OCI-LY1 (cell line): ENCODE measurements at regions not wholly inside any gene's neighbourhood (a gene's known extent, or its start where the extent isn't known, plus 50 kb on each side); places are given as distances from the start of the nearest gene placed in this dataset.
A peak's percentile ranks its signal among the peaks of the same experiment; 100 is the strongest.

Experiments used
- H2AFZ ChIP-seq: fragments of 200-600 bp; sonication (generic), shearing (Covaris generic); 2 replicates; pipeline ENCODE4 v1.6.0; 2014; ENCODE audit warnings: antibody characterized with exemption, mild to moderate bottlenecking, low read length
- H3F3A ChIP-seq: fragments of 200-600 bp; sonication (generic), shearing (Covaris generic); 2 replicates; pipeline ENCODE4 v1.6.0; 2014; ENCODE audit warnings: mild to moderate bottlenecking, antibody characterized with exemption, low read length, moderate library complexity; ENCODE audit not compliant: insufficient read depth
- H3K27ac ChIP-seq: fragments of 200-600 bp; sonication (generic); 2 replicates; pipeline ENCODE4 v1.5.1; 2014; ENCODE audit warnings: low read length, mixed run types, mild to moderate bottlenecking, low read depth; ENCODE audit not compliant: poor library complexity, severe bottlenecking
- H3K27me3 ChIP-seq: fragments of 200-600 bp; sonication (generic); 2 replicates; pipeline ENCODE4 v1.6.0; 2014; ENCODE audit warnings: antibody characterized with exemption, mild to moderate bottlenecking, low read length, moderate library complexity; ENCODE audit not compliant: insufficient read depth
- H3K36me3 ChIP-seq: fragments of 200-600 bp; sonication (generic); 2 replicates; pipeline ENCODE4 v1.6.1; 2014; ENCODE audit warnings: mild to moderate bottlenecking, antibody characterized with exemption, low read length, moderate library complexity, mixed read lengths; ENCODE audit not compliant: insufficient read depth
- H3K4me1 ChIP-seq: fragments of 200-600 bp; sonication (generic); 2 replicates; pipeline ENCODE4 v1.5.1; 2014; ENCODE audit warnings: mild to moderate bottlenecking, low read length, moderate library complexity; ENCODE audit not compliant: insufficient read depth, severe bottlenecking
- H3K4me2 ChIP-seq: fragments of 200-600 bp; sonication (generic), shearing (Covaris generic); 2 replicates; pipeline ENCODE4 v1.6.1; 2014; ENCODE audit warnings: low read length
- H3K4me3 ChIP-seq: fragments of 200-600 bp; sonication (generic); 2 replicates; pipeline ENCODE4 v1.5.1; 2014; ENCODE audit warnings: low read length, low read depth, mild to moderate bottlenecking, mixed read lengths; ENCODE audit not compliant: poor library complexity, severe bottlenecking
- H3K79me2 ChIP-seq: fragments of 200-600 bp; shearing (Covaris generic); 2 replicates; pipeline ENCODE4 v1.6.1; 2016; ENCODE audit warnings: mixed run types, low read length, mixed read lengths; ENCODE audit not compliant: insufficient read depth
- H3K9ac ChIP-seq: fragments of 200-600 bp; sonication (generic), shearing (Covaris generic); 2 replicates; pipeline ENCODE4 v1.6.1; 2014; ENCODE audit warnings: mild to moderate bottlenecking, low read length, mixed read lengths
- H3K9me2 ChIP-seq: fragments of 200-600 bp; sonication (generic), shearing (Covaris generic); 2 replicates; pipeline ENCODE4 v1.6.1; 2014; ENCODE audit warnings: low read depth, mild to moderate bottlenecking, low read length, mixed read lengths
- H3K9me3 ChIP-seq: fragments of 200-600 bp; shearing (Covaris generic); 2 replicates; pipeline ENCODE4 v1.6.1; 2014; ENCODE audit warnings: low read length, mixed read lengths
- H4K20me1 ChIP-seq: fragments of 200-600 bp; sonication (generic), shearing (Covaris generic); 2 replicates; pipeline ENCODE4 v1.6.0; 2016; ENCODE audit warnings: mild to moderate bottlenecking, low read length; ENCODE audit not compliant: insufficient read depth
- CTCF ChIP-seq: fragments of 200-600 bp; sonication (generic), shearing (Covaris generic); IDR thresholded peaks from 2 replicates; pipeline ENCODE4 v1.5.1; 2017; ENCODE audit warnings: mild to moderate bottlenecking, antibody characterized with exemption, low read length, moderate library complexity, mixed read lengths
- EZH2 ChIP-seq: fragments of 200-600 bp; sonication (generic), shearing (Covaris generic); IDR thresholded peaks from 2 replicates; pipeline ENCODE4 v1.8.0; 2017; ENCODE audit warnings: borderline replicate concordance, mixed run types, mild to moderate bottlenecking, antibody characterized with exemption, low read length, moderate library complexity, mixed read lengths

GRCh38 chr4:187098429-187098828 is 374.8 kb upstream of the FAT1 start:
- Histone ChIP-seq H3K27ac (no peak overlapping the region), H4K20me1 (no peaks in the 10 kb centered on the region), H3F3A (0 out of 2 replicates have a peak, but pooled peaks cover 6% of the 10 kb centered on the region), H3K4me1 (peaks cover 28% of the 10 kb centered on the region), H2AFZ (no peak overlapping the region), H3K79me2 (no peaks in the 10 kb centered on the region), H3K4me3 (no peak overlapping the region), H3K27me3 (no peaks in the 10 kb centered on the region), H3K9me3 (peaks cover 14% of the 10 kb centered on the region), H3K36me3 (peaks cover 5% of the 10 kb centered on the region; the same call in 1 of the 2 replicates), H3K9me2 (no peaks in the 10 kb centered on the region), H3K9ac (no peak overlapping the region), H3K4me2 (no peak overlapping the region)
- TF ChIP-seq EZH2: no peak
- no peak for TF ChIP-seq CTCF

- Histone ChIP-seq H3K9me2 (no peaks in the 10 kb centered on the region), H3K79me2 (no peaks in the 10 kb centered on the region), H3F3A (peaks cover 6% of the 10 kb centered on the region; the same call in 1 of the 2 replicates), H3K27ac (peak overlapping the region; percentile 99), H3K27me3 (no peaks in the 10 kb centered on the region), H3K4me3 (peak overlapping the region; percentile 38), H3K36me3 (no peaks in the 10 kb centered on the region), H3K9ac (peak overlapping the region; percentile 67), H3K4me2 (peak overlapping the region; percentile 56), H3K9me3 (peaks cover 14% of the 10 kb centered on the region; the same call in 1 of the 2 replicates), H2AFZ (no peak overlapping the region; the same call in 1 of the 2 replicates), H4K20me1 (no peaks in the 10 kb centered on the region), H3K4me1 (peaks cover 49% of the 10 kb centered on the region)
- no peak for TF ChIP-seq CTCF
- TF ChIP-seq EZH2: no peak
Measured at GRCh38 chr4:187103351-187103750, 379.7 kb upstream of the FAT1 start.

- TF ChIP-seq CTCF: no peak
- TF ChIP-seq EZH2: no peak
- Histone ChIP-seq H3K36me3 (no peaks in the 10 kb centered on the region), H3K79me2 (no peaks in the 10 kb centered on the region), H3K27ac (peak overlapping the region; percentile 66), H3K4me2 (no peak overlapping the region), H4K20me1 (no peaks in the 10 kb centered on the region), H3K9me2 (no peaks in the 10 kb centered on the region), H3K4me1 (peaks cover 30% of the 10 kb centered on the region), H2AFZ (0 out of 2 replicates have a peak overlapping the region, but pooled peaks have one; percentile 39), H3K9ac (no peak overlapping the region), H3K27me3 (no peaks in the 10 kb centered on the region), H3K4me3 (no peak overlapping the region), H3K9me3 (peaks cover 6% of the 10 kb centered on the region; the same call in 1 of the 2 replicates), H3F3A (no peaks in the 10 kb centered on the region)
Measured at GRCh38 chr4:187108845-187109244, 385.2 kb upstream of the FAT1 start.
